HUES64 (cell line): ENCODE measurements at regions not wholly inside any gene's neighbourhood (a gene's known extent, or its start where the extent isn't known, plus 50 kb on each side); places are given as distances from the start of the nearest gene placed in this dataset.
"Not testable (repeated sequence)": the region's sequence is repeated elsewhere in the genome, so short reads cannot be mapped to it uniquely, and the experiment has no call there.

ENCODE experiments used
- H3K27ac ChIP-seq: 2 replicates; pipeline ENCODE4 v1.7.0; 2013; ENCODE audit warnings: low read depth, low read length, inconsistent platforms
- H3K27me3 ChIP-seq: 2 replicates; pipeline ENCODE4 v1.6.1; 2013; ENCODE audit warnings: mild to moderate bottlenecking, low read length; ENCODE audit not compliant: insufficient read depth
- H3K36me3 ChIP-seq: 2 replicates; pipeline ENCODE4 v1.6.1; 2013; ENCODE audit warnings: mild to moderate bottlenecking, low read length; ENCODE audit not compliant: insufficient read depth
- H3K4me1 ChIP-seq: 2 replicates; pipeline ENCODE4 v1.6.1; 2013; ENCODE audit warnings: mild to moderate bottlenecking, low read length, moderate library complexity; ENCODE audit not compliant: insufficient read depth
- H3K4me3 ChIP-seq: 2 replicates; pipeline ENCODE4 v1.5.1; 2013; ENCODE audit warnings: mild to moderate bottlenecking, low read length, moderate library complexity
- H3K9ac ChIP-seq: 2 replicates; pipeline ENCODE4 v1.6.1; 2013; ENCODE audit warnings: mild to moderate bottlenecking, low read depth, low read length
- H3K9me3 ChIP-seq: 2 replicates; pipeline ENCODE4 v1.6.1; 2013; ENCODE audit warnings: low read depth, low read length; ENCODE audit not compliant: insufficient read depth
- WGBS: fragments of 150-250, 120-280 bp; methylation state at CpG from one replicate; pipeline ENCODE4 v1.1.7; 2013; ENCODE audit warnings: missing lambda C conversion rate; 5-methylcytosine and 5-hydroxymethylcytosine counted together

DNA sequence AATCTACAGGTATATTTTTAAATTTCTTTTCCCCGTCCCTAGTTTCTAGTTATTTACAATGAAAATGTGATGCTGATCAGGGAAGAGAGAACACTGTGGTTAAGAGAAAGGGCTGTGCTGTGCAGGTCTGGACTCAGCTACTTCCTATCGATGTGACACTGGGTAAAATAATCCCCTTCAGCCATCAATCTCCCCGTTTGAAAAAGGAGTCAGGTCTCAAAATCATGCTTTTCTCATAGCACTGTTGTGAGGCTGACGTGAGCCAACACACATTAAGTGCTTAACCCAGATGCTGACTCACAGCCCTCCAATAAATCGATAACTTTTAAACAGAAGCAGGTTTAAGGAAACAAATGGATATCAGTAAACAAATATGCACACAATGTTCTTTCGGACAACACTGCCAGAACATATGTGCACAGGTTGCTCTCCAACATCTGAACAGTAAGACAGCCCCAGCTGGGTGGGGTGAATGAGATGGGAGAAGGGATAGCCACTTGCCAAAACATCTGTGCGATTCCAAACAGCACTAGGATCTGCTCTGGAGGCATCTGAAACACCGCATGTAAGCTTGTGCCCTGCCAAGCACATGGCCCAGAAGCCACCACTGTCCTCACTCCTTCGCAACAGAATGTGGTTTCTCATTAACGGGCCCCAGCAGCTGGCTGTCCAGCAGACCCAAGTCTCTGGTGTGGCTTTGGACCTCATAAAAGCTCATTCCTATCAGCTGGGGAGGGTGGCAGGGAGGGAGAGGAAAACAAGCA, 143.2 kb upstream of the PRICKLE2 start:
- Histone ChIP-seq H3K4me3 (no peak overlapping the region), H3K9me3 (no peaks in the 10 kb centered on the region), H3K27ac (no peak overlapping the region), H3K4me1 (no peaks in the 10 kb centered on the region), H3K27me3 (no peaks in the 10 kb centered on the region), H3K9ac (no peak overlapping the region), H3K36me3 (no peaks in the 10 kb centered on the region)
- WGBS, result 92% methylated on average over 10 of the region's 10 CpGs

DNA sequence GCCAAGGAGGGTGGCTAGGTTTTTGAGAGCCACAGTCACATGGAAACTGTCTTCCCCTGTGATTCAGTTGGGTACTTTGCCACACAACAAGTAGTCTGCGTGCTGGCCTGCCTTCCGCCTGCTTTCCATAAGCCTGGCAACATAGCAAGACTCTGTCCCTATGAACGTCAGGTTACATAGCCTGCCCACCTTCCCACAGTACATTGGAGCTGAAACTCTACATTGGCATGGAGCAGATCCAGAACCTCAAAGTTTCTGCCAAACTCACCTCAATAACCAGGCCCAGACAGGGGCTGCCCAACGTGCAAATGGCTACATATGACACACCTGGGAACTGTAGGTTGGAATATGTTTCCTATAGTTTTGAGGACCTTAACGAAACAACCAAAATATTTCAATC, 140.6 kb upstream of the PRICKLE2 start:
- H3K4me3 ChIP-seq, result no peak overlapping the region
- H3K9ac ChIP-seq, result no peak overlapping the region
- no peak overlapping the region for H3K27ac ChIP-seq
- WGBS, result 98% methylated on average over 4 of the region's 5 CpGs
- H3K4me1 ChIP-seq, result no peaks in the 10 kb centered on the region
- H3K9me3 ChIP-seq, result no peaks in the 10 kb centered on the region
- no peaks in the 10 kb centered on the region for H3K36me3 ChIP-seq
- no peaks in the 10 kb centered on the region for H3K27me3 ChIP-seq

- no peak overlapping the region for H3K4me3 ChIP-seq
- WGBS, result 95% methylated on average over 1 of the region's 1 CpG
- H3K9ac ChIP-seq, result no peak overlapping the region
- no peaks in the 10 kb centered on the region for H3K36me3 ChIP-seq
- H3K27me3 ChIP-seq, result no peaks in the 10 kb centered on the region
- H3K9me3 ChIP-seq, result no peaks in the 10 kb centered on the region
- peaks cover 4% of the 10 kb centered on the region for H3K4me1 ChIP-seq
- no peak overlapping the region for H3K27ac ChIP-seq
Measured at GRCh38 chr3:64363842-64364241, 138.6 kb upstream of the PRICKLE2 start.

- Histone ChIP-seq H3K4me3 (no peak overlapping the region), H3K4me1 (peaks cover 7% of the 10 kb centered on the region), H3K27me3 (no peaks in the 10 kb centered on the region), H3K9me3 (no peaks in the 10 kb centered on the region), H3K36me3 (no peaks in the 10 kb centered on the region), H3K9ac (no peak overlapping the region), H3K27ac (no peak overlapping the region)
- WGBS, result 97% methylated on average over 5 of the region's 5 CpGs
Measured at GRCh38 chr3:64361962-64362735, 136.9 kb upstream of the PRICKLE2 start.

GRCh38 chr3:64361036-64361435, 135.8 kb upstream of the PRICKLE2 start:
- H3K27ac ChIP-seq, H3K27me3 ChIP-seq, H3K4me3 ChIP-seq, H3K9me3 ChIP-seq, H3K9ac ChIP-seq, H3K36me3 ChIP-seq, H3K4me1 ChIP-seq: not testable (repeated sequence)
- WGBS, result 98% methylated on average over 3 of the region's 4 CpGs

- H3K27ac ChIP-seq, result no peak overlapping the region
- H3K9me3 ChIP-seq, result no peaks in the 10 kb centered on the region
- no peak overlapping the region for H3K4me3 ChIP-seq
- WGBS, result 87% methylated on average over 6 of the region's 6 CpGs
- no peaks in the 10 kb centered on the region for H3K36me3 ChIP-seq
- H3K27me3 ChIP-seq, result no peaks in the 10 kb centered on the region
- H3K4me1 ChIP-seq, result peaks cover 12% of the 10 kb centered on the region
- H3K9ac ChIP-seq, result no peak overlapping the region
Measured at GRCh38 chr3:64360280-64360679, 135.0 kb upstream of the PRICKLE2 start.

DNA sequence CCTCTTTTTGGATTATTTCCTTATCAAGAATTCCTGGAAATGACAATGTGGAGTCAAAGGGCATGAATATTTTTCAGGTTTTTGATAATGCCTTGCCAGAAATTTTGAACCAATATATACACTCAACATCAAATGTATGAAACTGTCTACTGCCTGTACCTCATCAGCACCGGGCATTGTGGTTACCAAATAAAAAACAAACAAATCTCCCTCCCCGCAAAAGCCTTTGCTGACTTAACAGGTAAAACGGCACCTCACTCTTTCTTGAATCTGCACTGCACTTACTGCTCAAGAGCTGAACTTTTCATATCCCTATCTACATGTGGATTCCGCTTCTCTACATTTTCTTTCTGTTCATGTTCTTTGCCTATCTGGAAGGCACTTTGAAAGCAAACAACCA, 134.5 kb upstream of the PRICKLE2 start:
- 92% methylated on average over 4 of the region's 4 CpGs for WGBS
- H3K27me3 ChIP-seq, result no peaks in the 10 kb centered on the region
- H3K9me3 ChIP-seq, result no peaks in the 10 kb centered on the region
- H3K27ac ChIP-seq, result no peak overlapping the region
- no peaks in the 10 kb centered on the region for H3K36me3 ChIP-seq
- peaks cover 17% of the 10 kb centered on the region for H3K4me1 ChIP-seq
- H3K4me3 ChIP-seq, result no peak overlapping the region
- H3K9ac ChIP-seq, result no peak overlapping the region

DNA sequence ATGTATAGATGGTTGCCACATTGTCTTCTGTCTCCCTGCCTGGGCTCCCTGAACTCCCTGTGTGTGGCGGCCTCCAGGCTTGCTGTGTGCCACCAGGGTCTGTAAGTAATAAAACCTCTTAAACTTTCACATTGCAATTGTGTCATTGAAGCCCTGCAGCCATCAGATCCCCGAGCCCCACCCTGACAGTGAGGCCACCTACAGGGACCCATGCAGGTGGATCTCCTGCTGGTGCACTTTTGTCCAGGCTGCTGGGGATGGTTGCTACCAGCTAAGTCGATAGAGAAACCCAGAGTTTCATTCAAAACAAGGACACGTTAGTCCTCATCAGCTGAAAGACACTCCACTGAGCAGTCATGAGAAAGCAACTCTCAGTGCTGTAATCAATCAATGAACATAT, 133.6 kb upstream of the PRICKLE2 start:
- Histone ChIP-seq H3K36me3 (no peaks in the 10 kb centered on the region), H3K27me3 (no peaks in the 10 kb centered on the region), H3K9me3 (no peaks in the 10 kb centered on the region), H3K4me3 (no peak overlapping the region), H3K27ac (no peak overlapping the region), H3K4me1 (peaks cover 18% of the 10 kb centered on the region), H3K9ac (no peak overlapping the region)
- 72% methylated on average over 4 of the region's 4 CpGs for WGBS

- Histone ChIP-seq H3K27ac (no peak overlapping the region), H3K9ac (no peak overlapping the region), H3K36me3 (no peaks in the 10 kb centered on the region), H3K27me3 (no peaks in the 10 kb centered on the region), H3K4me1 (peaks cover 18% of the 10 kb centered on the region), H3K9me3 (no peaks in the 10 kb centered on the region), H3K4me3 (no peak overlapping the region)
- 83% methylated on average over 4 of the region's 4 CpGs for WGBS
Measured at GRCh38 chr3:64358176-64358575, 132.9 kb upstream of the PRICKLE2 start.

DNA sequence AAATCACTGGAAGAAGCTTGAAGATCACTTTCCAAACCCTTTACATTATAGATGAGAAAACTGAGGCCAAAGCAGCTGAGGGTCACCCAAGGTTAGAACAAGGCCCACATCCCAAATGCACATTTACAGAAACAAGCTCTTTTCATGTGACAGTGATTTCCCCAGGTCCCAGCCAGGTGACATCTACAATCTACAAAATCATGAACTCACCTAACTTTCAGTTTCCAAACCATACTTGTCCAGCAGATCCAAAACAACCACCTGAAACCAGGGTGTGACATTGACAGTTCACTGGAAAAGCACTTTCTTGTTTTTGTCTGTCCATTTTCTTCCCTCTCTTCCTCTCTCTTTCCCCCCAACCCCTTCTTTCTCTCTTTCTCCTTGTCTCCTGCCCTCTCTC, 132.2 kb upstream of the PRICKLE2 start:
- Histone ChIP-seq H3K4me1 (peaks cover 19% of the 10 kb centered on the region), H3K9me3 (no peaks in the 10 kb centered on the region), H3K36me3 (no peaks in the 10 kb centered on the region), H3K4me3 (no peak overlapping the region), H3K27me3 (no peaks in the 10 kb centered on the region), H3K9ac (no peak overlapping the region), H3K27ac (no peak overlapping the region)

DNA sequence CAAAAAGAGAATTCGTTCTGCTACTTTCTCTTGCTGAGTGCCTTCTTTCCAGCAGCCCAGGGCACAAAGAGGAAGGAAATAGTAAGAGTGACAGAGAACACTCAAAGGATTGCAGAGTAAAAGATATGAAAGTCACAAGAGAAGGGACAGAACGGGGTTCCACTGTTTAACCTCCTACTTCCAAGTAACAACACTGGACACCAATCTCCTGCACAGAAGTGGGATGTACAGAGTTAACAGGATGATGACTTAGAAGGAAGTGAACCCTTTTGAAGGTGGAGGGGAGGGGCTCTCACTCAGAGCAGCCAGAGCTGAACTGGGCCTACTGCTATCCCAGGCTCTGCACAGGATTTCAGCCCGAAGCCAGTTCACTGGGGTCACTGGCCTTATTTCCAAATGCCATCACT, 130.1 kb upstream of the PRICKLE2 start:
- no peak overlapping the region for H3K27ac ChIP-seq
- peaks cover 24% of the 10 kb centered on the region for H3K4me1 ChIP-seq
- no peaks in the 10 kb centered on the region for H3K27me3 ChIP-seq
- H3K9me3 ChIP-seq, result no peaks in the 10 kb centered on the region
- no peak overlapping the region for H3K9ac ChIP-seq
- WGBS, result 66% methylated on average over 2 of the region's 3 CpGs
- H3K4me3 ChIP-seq, result no peak overlapping the region
- H3K36me3 ChIP-seq, result no peaks in the 10 kb centered on the region
